IgD-negative memory B cell (primary cell): ENCODE measurements at regions not wholly inside any gene's neighbourhood (a gene's known extent, or its start where the extent isn't known, plus 50 kb on each side); places are given as distances from the start of the nearest gene placed in this dataset.

Source experiments
- H3K27ac Mint-ChIP-seq, 3 donors: one replicate each; pipeline ENCODE4 v1.8.0; 2020 to 2022; ENCODE audit warnings: mild to moderate bottlenecking in 3 of 3, mixed read lengths in 3 of 3, moderate library complexity in 1 of 3
- H3K27me3 Mint-ChIP-seq: one replicate; pipeline ENCODE4 v1.8.0; 2021; ENCODE audit warnings: mixed read lengths
- H3K36me3 Mint-ChIP-seq: one replicate; pipeline ENCODE4 v1.8.0; 2020; ENCODE audit warnings: mild to moderate bottlenecking, mixed read lengths
- H3K4me1 Mint-ChIP-seq, 3 donors: one replicate each; pipeline ENCODE4 v1.8.0; 2020 to 2022; ENCODE audit warnings: mixed read lengths in 3 of 3, mild to moderate bottlenecking in 1 of 3
- H3K4me3 Mint-ChIP-seq, 4 donors: one replicate each; pipeline ENCODE4 v1.8.0; 2020 to 2022; ENCODE audit warnings: mild to moderate bottlenecking in 4 of 4, mixed read lengths in 4 of 4, moderate library complexity in 3 of 4
- H3K9me3 Mint-ChIP-seq, 3 donors: one replicate each; pipeline ENCODE4 v1.8.0; 2020 to 2021; ENCODE audit warnings: mixed read lengths in 3 of 3, mild to moderate bottlenecking in 1 of 3

- Mint-ChIP-seq H3K4me1 (peaks cover 0 to 2% (median 0%) of the 10 kb centered on the region in 3 donors), H3K4me3 (no peak overlapping the region), H3K36me3 (no peaks in the 10 kb centered on the region), H3K9me3 (peaks cover 0 to 5% (median 1%) of the 10 kb centered on the region in 3 donors), H3K27ac (no peak overlapping the region), H3K27me3 (no peaks in the 10 kb centered on the region)
Measured at GRCh38 chr2:140018541-140018940, 1238.4 kb upstream of the NXPH2 start.

GRCh38 chr2:140014204-140014546, 1234.0 kb upstream of the NXPH2 start:
- H3K27ac Mint-ChIP-seq, result no peak overlapping the region
- H3K36me3 Mint-ChIP-seq, result no peaks in the 10 kb centered on the region
- H3K4me1 Mint-ChIP-seq, result no peaks in the 10 kb centered on the region
- no peaks in the 10 kb centered on the region for H3K27me3 Mint-ChIP-seq
- H3K9me3 Mint-ChIP-seq, result peaks cover 0 to 10% (median 1%) of the 10 kb centered on the region in 3 donors
- H3K4me3 Mint-ChIP-seq, result no peak overlapping the region

- Mint-ChIP-seq H3K4me3 (no peak overlapping the region), H3K9me3 (peaks cover 0 to 12% (median 1%) of the 10 kb centered on the region in 3 donors), H3K27me3 (no peaks in the 10 kb centered on the region), H3K4me1 (no peaks in the 10 kb centered on the region), H3K27ac (no peak overlapping the region), H3K36me3 (no peaks in the 10 kb centered on the region)
Measured at GRCh38 chr2:140013545-140014203, 1233.5 kb upstream of the NXPH2 start.

GRCh38 chr2:140011287-140011686, 1231.1 kb upstream of the NXPH2 start:
- H3K4me3 Mint-ChIP-seq, result no peak overlapping the region
- H3K36me3 Mint-ChIP-seq, result no peaks in the 10 kb centered on the region
- peaks cover 0 to 11% (median 0%) of the 10 kb centered on the region in 3 donors for H3K9me3 Mint-ChIP-seq

GRCh38 chr2:140002110-140002509, 1221.9 kb upstream of the NXPH2 start:
- no peaks in the 10 kb centered on the region for H3K4me1 Mint-ChIP-seq
- no peak overlapping the region for H3K27ac Mint-ChIP-seq
- H3K27me3 Mint-ChIP-seq, result no peaks in the 10 kb centered on the region
- H3K4me3 Mint-ChIP-seq, result no peak overlapping the region
- no peaks in the 10 kb centered on the region for H3K36me3 Mint-ChIP-seq
- H3K9me3 Mint-ChIP-seq, result peaks cover 0 to 5% (median 0%) of the 10 kb centered on the region in 3 donors

More at GRCh38 chr2:140011287-140011686, 1231.1 kb upstream of the NXPH2 start:
- Mint-ChIP-seq H3K27me3 (no peaks in the 10 kb centered on the region), H3K4me1 (no peaks in the 10 kb centered on the region), H3K27ac (no peak overlapping the region)

GRCh38 chr2:139992711-139993345, 1212.6 kb upstream of the NXPH2 start:
- no peak overlapping the region for H3K27ac Mint-ChIP-seq
- H3K4me3 Mint-ChIP-seq, result no peak overlapping the region

GRCh38 chr2:139992078-139992477, 1211.9 kb upstream of the NXPH2 start:
- no peaks in the 10 kb centered on the region for H3K27me3 Mint-ChIP-seq
- no peak overlapping the region for H3K4me3 Mint-ChIP-seq
- peaks cover 6 to 15% (median 7%) of the 10 kb centered on the region in 3 donors for H3K9me3 Mint-ChIP-seq
- no peaks in the 10 kb centered on the region for H3K36me3 Mint-ChIP-seq
- no peaks in the 10 kb centered on the region for H3K4me1 Mint-ChIP-seq
- H3K27ac Mint-ChIP-seq, result no peak overlapping the region

More at GRCh38 chr2:139992711-139993345, 1212.6 kb upstream of the NXPH2 start:
- H3K9me3 Mint-ChIP-seq, result peaks cover 4 to 8% (median 5%) of the 10 kb centered on the region in 3 donors
- H3K27me3 Mint-ChIP-seq, result no peaks in the 10 kb centered on the region
- H3K4me1 Mint-ChIP-seq, result no peaks in the 10 kb centered on the region
- H3K36me3 Mint-ChIP-seq, result no peaks in the 10 kb centered on the region

- no peaks in the 10 kb centered on the region for H3K27me3 Mint-ChIP-seq
- H3K9me3 Mint-ChIP-seq, result peaks cover 5 to 19% (median 7%) of the 10 kb centered on the region in 3 donors
- H3K36me3 Mint-ChIP-seq, result no peaks in the 10 kb centered on the region
- no peaks in the 10 kb centered on the region for H3K4me1 Mint-ChIP-seq
- no peak overlapping the region for H3K27ac Mint-ChIP-seq
- no peak overlapping the region for H3K4me3 Mint-ChIP-seq
Measured at GRCh38 chr2:139990646-139991335, 1210.6 kb upstream of the NXPH2 start.

- H3K27ac Mint-ChIP-seq, result no peak overlapping the region
- no peaks in the 10 kb centered on the region for H3K27me3 Mint-ChIP-seq
- peaks cover 0 to 19% (median 7%) of the 10 kb centered on the region in 3 donors for H3K9me3 Mint-ChIP-seq
- no peaks in the 10 kb centered on the region for H3K4me1 Mint-ChIP-seq
- peaks cover 3% of the 10 kb centered on the region for H3K36me3 Mint-ChIP-seq
- no peak overlapping the region for H3K4me3 Mint-ChIP-seq
Measured at GRCh38 chr2:139969323-139969722, 1189.1 kb upstream of the NXPH2 start.

- H3K9me3 Mint-ChIP-seq, result peaks cover 0 to 12% (median 7%) of the 10 kb centered on the region in 3 donors
- H3K4me1 Mint-ChIP-seq, result no peaks in the 10 kb centered on the region
- H3K4me3 Mint-ChIP-seq, result no peak overlapping the region
Measured at GRCh38 chr2:139968588-139968987, 1188.4 kb upstream of the NXPH2 start.

GRCh38 chr2:139967665-139968064, 1187.5 kb upstream of the NXPH2 start:
- Mint-ChIP-seq H3K36me3 (no peaks in the 10 kb centered on the region), H3K9me3 (peaks cover 0 to 7% (median 4%) of the 10 kb centered on the region in 3 donors), H3K4me3 (no peak overlapping the region), H3K4me1 (no peaks in the 10 kb centered on the region), H3K27ac (no peak overlapping the region), H3K27me3 (no peaks in the 10 kb centered on the region)

More at GRCh38 chr2:139968588-139968987, 1188.4 kb upstream of the NXPH2 start:
- H3K36me3 Mint-ChIP-seq, result peaks cover 2% of the 10 kb centered on the region
- no peak overlapping the region for H3K27ac Mint-ChIP-seq
- no peaks in the 10 kb centered on the region for H3K27me3 Mint-ChIP-seq

GRCh38 chr2:139964721-139965440, 1184.7 kb upstream of the NXPH2 start:
- H3K9me3 Mint-ChIP-seq, result peaks cover 0 to 5% (median 4%) of the 10 kb centered on the region in 3 donors
- no peaks in the 10 kb centered on the region for H3K4me1 Mint-ChIP-seq

GRCh38 chr2:139963863-139964355, 1183.7 kb upstream of the NXPH2 start:
- H3K4me3 Mint-ChIP-seq, result no peak overlapping the region
- no peaks in the 10 kb centered on the region for H3K4me1 Mint-ChIP-seq
- H3K27me3 Mint-ChIP-seq, result no peaks in the 10 kb centered on the region
- no peaks in the 10 kb centered on the region for H3K36me3 Mint-ChIP-seq
- H3K27ac Mint-ChIP-seq, result no peak overlapping the region
- H3K9me3 Mint-ChIP-seq, result peaks cover 0 to 5% (median 4%) of the 10 kb centered on the region in 3 donors

More at GRCh38 chr2:139964721-139965440, 1184.7 kb upstream of the NXPH2 start:
- Mint-ChIP-seq H3K27ac (no peak overlapping the region), H3K27me3 (no peaks in the 10 kb centered on the region), H3K36me3 (no peaks in the 10 kb centered on the region), H3K4me3 (no peak overlapping the region)

- Mint-ChIP-seq H3K4me3 (no peak overlapping the region), H3K27ac (no peak overlapping the region), H3K4me1 (no peaks in the 10 kb centered on the region), H3K9me3 (peaks cover 2 to 11% (median 5%) of the 10 kb centered on the region in 3 donors), H3K27me3 (no peaks in the 10 kb centered on the region), H3K36me3 (peaks cover 1% of the 10 kb centered on the region)
Measured at GRCh38 chr2:139949242-139949972, 1169.2 kb upstream of the NXPH2 start.
